ENCODE measurements at regions not wholly inside any gene's neighbourhood (a gene's known extent, or its start where the extent isn't known, plus 50 kb on each side); places are given as distances from the start of the nearest gene placed in this dataset.

- CTCF ChIA-PET (ENCODE audit: low intra/inter-chr PET ratio, low total read pairs) = no interaction called here
- POLR2A ChIA-PET = no interaction called here
- no peaks in the 10 kb centered on the region for H3K79me2 ChIP-seq (ENCODE audit: insufficient read depth, low read length)
- peaks cover 23% of the 10 kb centered on the region for H3K4me1 ChIP-seq (ENCODE audit: insufficient read depth, low read length)
- H3K27me3 ChIP-seq (ENCODE audit: control insufficient read depth in 1 of 2, insufficient read depth in 2 of 2, low read length in 2 of 2) = peaks cover 1 to 8% of the 10 kb centered on the region in 2 experiments; a peak in 1 of 5 replicates
- no peaks in the 10 kb centered on the region for H3K36me3 ChIP-seq (replicated peaks in 1 of 2; ENCODE audit: control insufficient read depth in 1 of 2, insufficient read depth in 2 of 2, low read length in 2 of 2)
- no peak overlapping the region for H2AFZ ChIP-seq (ENCODE audit: low read length)
- no peak overlapping the region for H3K27ac ChIP-seq (ENCODE audit: extremely low read length, insufficient read depth, low read length)
- H3K9me3 ChIP-seq (ENCODE audit: low read length) = peaks cover 24% of the 10 kb centered on the region
- H4K20me1 ChIP-seq (ENCODE audit: insufficient read depth, low read length) = no peaks in the 10 kb centered on the region
- no peak for FAIRE-seq
- in situ Hi-C loops (cut with HindIII; ENCODE audit: extremely low pct_ligation_motif_present, low pct_unique_long_range_greater_than_20kb) = no loop called here
- H3K4me3 ChIP-seq (replicated peaks in 1 of 3; ENCODE audit: insufficient read depth in 1 of 3, low read depth in 2 of 3, low read length in 3 of 3) = no peak overlapping the region
- BruUV-seq (replicated peaks) = no TSS peak
- 8% methylated on average over 2 of the region's 2 CpGs for WGBS (ENCODE audit: low lambda C conversion rate)
- intact Hi-C loops (cut with micrococcal nuclease; ENCODE audit: unreplicated experiment) = no loop called here
- no peak overlapping the region for H3K4me2 ChIP-seq (ENCODE audit: low read depth, low read length)
- ATAC-seq = no peak
- H3K9ac ChIP-seq (ENCODE audit: insufficient read depth, low read depth, low read length) = no peak overlapping the region
- TF ChIP-seq SMARCC2 (IDR thresholded peaks at IDR 0.05) = no peak
- DNase-seq (ENCODE audit: low spot score) = no peak
Measured at GRCh38 chr18:77369644-77370043, 120.0 kb downstream of the GALR1 start.

GRCh38 chr18:77373730-77374445 is 124.2 kb downstream of the GALR1 start:
- Histone ChIP-seq H2AFZ (ENCODE audit: low read length) (no peak overlapping the region), H3K36me3 (replicated peaks in 1 of 2; ENCODE audit: control insufficient read depth in 1 of 2, insufficient read depth in 2 of 2, low read length in 2 of 2) (no peaks in the 10 kb centered on the region), H3K4me1 (ENCODE audit: insufficient read depth, low read length) (no peaks in the 10 kb centered on the region), H3K9me3 (ENCODE audit: low read length) (peaks cover 20% of the 10 kb centered on the region), H3K4me3 (replicated peaks in 1 of 3; ENCODE audit: insufficient read depth in 1 of 3, low read depth in 2 of 3, low read length in 3 of 3) (no peak overlapping the region), H3K27ac (ENCODE audit: extremely low read length, insufficient read depth, low read length) (no peak overlapping the region), H3K4me2 (ENCODE audit: low read depth, low read length) (no peak overlapping the region), H3K9ac (ENCODE audit: insufficient read depth, low read depth, low read length) (no peak overlapping the region), H3K27me3 (ENCODE audit: control insufficient read depth in 1 of 2, insufficient read depth in 2 of 2, low read length in 2 of 2) (peaks cover 0 to 8% of the 10 kb centered on the region in 2 experiments; a peak in 2 of 5 replicates), H3K79me2 (ENCODE audit: insufficient read depth, low read length) (no peaks in the 10 kb centered on the region), H4K20me1 (ENCODE audit: insufficient read depth, low read length) (no peaks in the 10 kb centered on the region)
- DNase-seq (ENCODE audit: low spot score) (no peak), FAIRE-seq (no peak), ATAC-seq (no peak)
- intact Hi-C loops (cut with micrococcal nuclease; ENCODE audit: unreplicated experiment) (no loop called here), in situ Hi-C loops (cut with HindIII; ENCODE audit: extremely low pct_ligation_motif_present, low pct_unique_long_range_greater_than_20kb) (no loop called here)
- POLR2A ChIA-PET = no interaction called here
- 29% methylated on average over 9 of the region's 9 CpGs for WGBS (ENCODE audit: low lambda C conversion rate)
- no TSS peak for BruUV-seq (replicated peaks)
- CTCF ChIA-PET (ENCODE audit: low intra/inter-chr PET ratio, low total read pairs) = no interaction called here
- TF ChIP-seq GFI1 (CRISPR knock-in tag; IDR thresholded peaks at IDR 0.05; ENCODE audit: borderline replicate concordance) (no peak), ZNF121 (CRISPR knock-in tag; IDR thresholded peaks at IDR 0.05) (no peak), JARID2 (CRISPR knock-in tag; IDR thresholded peaks at IDR 0.05; ENCODE audit: insufficient replicate concordance) (no peak), AHR (CRISPR knock-in tag; IDR thresholded peaks at IDR 0.05) (no peak), IKZF5 (CRISPR knock-in tag; IDR thresholded peaks at IDR 0.05) (no peak), PRDM10 (CRISPR knock-in tag; IDR thresholded peaks at IDR 0.05; ENCODE audit: low read depth) (no peak), IRF9 (CRISPR knock-in tag; IDR thresholded peaks at IDR 0.05; ENCODE audit: borderline replicate concordance) (no peak), ZNF160 (CRISPR knock-in tag; IDR thresholded peaks at IDR 0.05) (no peak), SMAD1 (CRISPR knock-in tag; IDR thresholded peaks at IDR 0.05; ENCODE audit: borderline replicate concordance, low read depth) (no peak)

Data from HepG2 (cell line).